Suprapubic skin (tissue), 4 donors: ENCODE measurements at regions not wholly inside any gene's neighbourhood (a gene's known extent, or its start where the extent isn't known, plus 50 kb on each side); places are given as distances from the start of the nearest gene placed in this dataset.

ENCODE experiments used
- CTCF ChIP-seq, 2 donors: fragments of 200-600 bp in 1 of 2; fragments of 450-650 bp in 1 of 2; sonication (generic) in 1 of 2; IDR thresholded peaks; one replicate each; pipeline ENCODE4 v1.5.1; 2016 to 2019; ENCODE audit warnings: antibody characterized with exemption in 2 of 2, mild to moderate bottlenecking in 1 of 2, moderate library complexity in 1 of 2
- EP300 ChIP-seq: sonication (generic); formaldehyde crosslinking; IDR thresholded peaks from one replicate; pipeline ENCODE4 v1.6.1; 2017; ENCODE audit warnings: antibody characterized with exemption
- POLR2AphosphoS5 ChIP-seq, 3 donors: sonication (generic); formaldehyde crosslinking; IDR thresholded peaks; one replicate each; pipeline ENCODE4 v1.6.1; 2017; ENCODE audit warnings: antibody characterized with exemption in 3 of 3

DNA sequence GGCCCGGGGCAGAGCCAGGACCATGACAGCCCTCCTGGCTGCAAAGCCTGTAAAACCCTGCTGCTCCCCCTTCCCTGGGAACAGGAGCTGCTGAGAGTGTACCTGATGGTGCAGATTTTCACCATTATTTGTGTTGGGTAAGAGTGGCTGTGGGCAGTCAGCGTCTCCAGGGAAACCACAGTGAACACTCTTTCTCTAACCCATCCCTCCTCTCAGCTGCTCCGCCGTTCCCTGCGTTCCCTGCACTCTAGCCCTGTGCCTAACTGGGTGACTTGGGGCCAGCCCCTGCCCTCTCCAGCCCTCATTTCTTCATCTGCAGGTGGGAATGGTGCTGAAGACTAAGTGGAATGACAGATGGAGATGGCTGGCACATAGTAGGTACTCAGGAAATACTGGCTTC, 75.9 kb upstream of the PCBD1 start:
- TF ChIP-seq CTCF (IDR thresholded peaks at IDR 0.05) (no peak), POLR2AphosphoS5 (IDR thresholded peaks at IDR 0.05) (no peak), EP300 (no peak)
